Endothelial cell (in vitro differentiated cells): ENCODE measurements at regions not wholly inside any gene's neighbourhood (a gene's known extent, or its start where the extent isn't known, plus 50 kb on each side); places are given as distances from the start of the nearest gene placed in this dataset.

Experiments used
- DNase-seq: peaks from one replicate; pipeline ENCODE4 v3.0.0; 2021; ENCODE audit warnings: low spot score
- H3K27ac Mint-ChIP-seq: one replicate; pipeline ENCODE4 v1.8.0; 2021; ENCODE audit warnings: mixed read lengths, inconsistent platforms; ENCODE audit not compliant: unreplicated experiment
- H3K27me3 Mint-ChIP-seq: one replicate; pipeline ENCODE4 v1.8.0; 2021; ENCODE audit warnings: mild to moderate bottlenecking, moderate library complexity, mixed read lengths, inconsistent platforms; ENCODE audit not compliant: unreplicated experiment
- H3K36me3 Mint-ChIP-seq: one replicate; pipeline ENCODE4 v1.8.0; 2021; ENCODE audit warnings: mild to moderate bottlenecking, low read depth, mixed read lengths, inconsistent platforms; ENCODE audit not compliant: unreplicated experiment
- H3K4me1 Mint-ChIP-seq: one replicate; pipeline ENCODE4 v1.8.0; 2021; ENCODE audit warnings: mild to moderate bottlenecking, mixed read lengths, inconsistent platforms; ENCODE audit not compliant: unreplicated experiment
- H3K4me3 Mint-ChIP-seq: one replicate; pipeline ENCODE4 v1.8.0; 2021; ENCODE audit warnings: mild to moderate bottlenecking, mixed read lengths, inconsistent platforms; ENCODE audit not compliant: unreplicated experiment
- H3K9me3 Mint-ChIP-seq: one replicate; pipeline ENCODE4 v1.8.0; 2021; ENCODE audit warnings: mixed read lengths, inconsistent platforms; ENCODE audit not compliant: unreplicated experiment
- CTCF ChIP-seq: fragments of 200-600 bp; sonication (generic); IDR thresholded peaks from one replicate; pipeline ENCODE4 v1.5.0; 2021; ENCODE audit warnings: antibody characterized with exemption; ENCODE audit not compliant: unreplicated experiment

DNA sequence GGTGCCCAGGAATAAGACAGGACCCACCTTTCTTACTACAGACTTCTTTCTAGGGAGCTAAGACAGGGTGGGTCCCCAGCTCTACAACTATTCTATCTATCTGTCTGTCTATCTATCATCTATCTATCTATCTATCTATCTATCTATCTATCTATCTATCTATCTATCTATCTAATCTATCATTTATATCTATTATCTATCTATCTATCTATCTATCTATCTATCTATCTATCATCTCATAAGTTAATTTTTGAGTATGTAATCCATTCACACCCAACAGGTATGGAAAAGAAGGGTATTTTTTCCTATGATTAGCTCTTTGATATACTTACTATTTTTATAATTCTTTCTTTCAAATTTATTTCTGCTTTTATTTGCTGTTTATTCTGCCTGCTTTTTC, 55.9 kb downstream of the BAMBI start:
- TF ChIP-seq CTCF: no peak
- Mint-ChIP-seq H3K27ac (no peak overlapping the region), H3K27me3 (peaks cover 2% of the 10 kb centered on the region), H3K36me3 (peaks cover 1% of the 10 kb centered on the region), H3K4me3 (no peak overlapping the region), H3K4me1 (peaks cover 5% of the 10 kb centered on the region), H3K9me3 (no peaks in the 10 kb centered on the region)
- no peak for DNase-seq

GRCh38 chr10:28733647-28734046, 56.3 kb downstream of the BAMBI start:
- no peak for DNase-seq
- H3K27ac Mint-ChIP-seq: no peak overlapping the region
- H3K27me3 Mint-ChIP-seq: peaks cover 5% of the 10 kb centered on the region
- peaks cover 5% of the 10 kb centered on the region for H3K36me3 Mint-ChIP-seq
- no peaks in the 10 kb centered on the region for H3K9me3 Mint-ChIP-seq
- H3K4me1 Mint-ChIP-seq: peaks cover 5% of the 10 kb centered on the region
- TF ChIP-seq CTCF: no peak
- H3K4me3 Mint-ChIP-seq: no peak overlapping the region

- no peak overlapping the region for H3K27ac Mint-ChIP-seq
- peaks cover 5% of the 10 kb centered on the region for H3K36me3 Mint-ChIP-seq
- H3K4me3 Mint-ChIP-seq: no peak overlapping the region
- H3K4me1 Mint-ChIP-seq: peaks cover 5% of the 10 kb centered on the region
- no peak for TF ChIP-seq CTCF
- H3K9me3 Mint-ChIP-seq: no peaks in the 10 kb centered on the region
- no peak for DNase-seq
- H3K27me3 Mint-ChIP-seq: peaks cover 5% of the 10 kb centered on the region
These were observed 57.8 kb downstream of the BAMBI start for GRCh38 chr10:28734938-28735759.

GRCh38 chr10:28737096-28737495, 59.8 kb downstream of the BAMBI start:
- peaks cover 2% of the 10 kb centered on the region for H3K4me1 Mint-ChIP-seq
- TF ChIP-seq CTCF: no peak
- no peak overlapping the region for H3K4me3 Mint-ChIP-seq
- DNase-seq: no peak
- peaks cover 5% of the 10 kb centered on the region for H3K36me3 Mint-ChIP-seq
- no peak overlapping the region for H3K27ac Mint-ChIP-seq
- H3K27me3 Mint-ChIP-seq: peaks cover 5% of the 10 kb centered on the region
- no peaks in the 10 kb centered on the region for H3K9me3 Mint-ChIP-seq

GRCh38 chr10:28738200-28738599, 60.9 kb downstream of the BAMBI start:
- peak; percentile 23 for TF ChIP-seq CTCF
- peaks cover 2% of the 10 kb centered on the region for H3K4me1 Mint-ChIP-seq
- H3K27ac Mint-ChIP-seq: no peak overlapping the region
- no peak for DNase-seq
- H3K27me3 Mint-ChIP-seq: peaks cover 5% of the 10 kb centered on the region
- peaks cover 5% of the 10 kb centered on the region for H3K36me3 Mint-ChIP-seq
- no peak overlapping the region for H3K4me3 Mint-ChIP-seq
- H3K9me3 Mint-ChIP-seq: no peaks in the 10 kb centered on the region
